Pancreas (tissue), 10 donors: ENCODE measurements at regions not wholly inside any gene's neighbourhood (a gene's known extent, or its start where the extent isn't known, plus 50 kb on each side); places are given as distances from the start of the nearest gene placed in this dataset.

Source experiments
- ATAC-seq, 4 donors: fragments of 200-7000 bp; cut with Tn5 transposase; one replicate each; pipeline versions ENCODE4 v1.8.0 to v1.9.1; 2020; ENCODE audit warnings: mild to moderate bottlenecking in 4 of 4, moderate library complexity in 4 of 4
- DNase-seq, 6 donors: peaks; one replicate each; pipeline ENCODE4 v3.0.0-alpha.2; 2020
- FAIRE-seq: peaks from 2 replicates; lab custom pipeline; 2012; peaks lifted over from hg19 to GRCh38; lab: Jason Lieb, UNC
- H3K27ac ChIP-seq, 4 donors: fragments of 200-600 bp; sonication (generic); 1 replicate in 3 of 4; 2 replicates in 1 of 4; pipeline versions ENCODE4 v1.5.0 to v1.8.0; 2020
- H3K27me3 ChIP-seq, 4 donors: fragments of 200-600 bp; one replicate each; pipeline ENCODE4 v1.8.0; 2021
- H3K36me3 ChIP-seq, 3 donors: fragments of 200-600 bp; sonication (generic) in 1 of 3; one replicate each; pipeline versions ENCODE4 v1.5.0 to v1.8.0; 2020 to 2021
- H3K4me1 ChIP-seq, 3 donors: fragments of 200-600 bp; one replicate each; pipeline ENCODE4 v1.8.0; 2021
- H3K4me3 ChIP-seq, 4 donors: fragments of 200-600 bp; sonication (generic) in 2 of 4; one replicate each; pipeline versions ENCODE4 v1.5.0 to v1.8.0; 2020 to 2021
- H3K9me3 ChIP-seq, 4 donors: fragments of 200-600 bp; one replicate each; pipeline ENCODE4 v1.8.0; 2021
- CTCF ChIP-seq, 4 donors: fragments of 200-600 bp; sonication (generic) in 3 of 4; IDR thresholded peaks; one replicate each; pipeline versions ENCODE4 v1.5.0 to v1.8.0; 2021; ENCODE audit warnings: antibody characterized with exemption in 4 of 4
- WGBS, 2 donors: extraction: QIAGEN DNeasy Blood & Tissue Kit; methylation state at CpG; one replicate each; pipeline ENCODE4 v1.1.7; 2013; 5-methylcytosine and 5-hydroxymethylcytosine counted together
- intact Hi-C, 3 donors: fragments of 100-400 bp; cut with DNase I; formaldehyde crosslinking; loops; one replicate each; pipeline versions ENCODE4 v1.11.1 to v1.14.2; 2022
- donor health status: healthy with polysubstance abuse.
- donor health status: DM: no; HTN: no; CAD: no; lungs with moderate emphysema.
- donor health status: DM: no; HTN: no; CAD: no.
- donor health status: control.
- donor health status: control.
- donor health status: Bipolar disorder and iron deficiency.
- donor health status: DM: yes; HTN: yes; CAD: no.
- donor health status: DM: no; HTN: no; CAD: no.
- donor health status: DM: no; HTN: no; CAD: no.
- donor health status: DM: yes; HTN: yes; CAD: no.

GRCh38 chr4:121252224-121252806, 88.2 kb upstream of the TNIP3 start:
- no peak overlapping the region for H3K27ac ChIP-seq
- FAIRE-seq (no peak), DNase-seq (peak in 5 of 6 donors; percentile 15 to 77 (median 61)), ATAC-seq (peak; percentile 68 to 91 (median 84))
- intact Hi-C loops = loop anchor here in 2 of 3 donors (10.0 kb wide), 2 partner anchors 58 to 1108 kb away; no protein-coding TSS in a partner anchor
- H3K9me3 ChIP-seq = no peaks in the 10 kb centered on the region
- no peaks in the 10 kb centered on the region for H3K4me1 ChIP-seq
- H3K4me3 ChIP-seq = no peak overlapping the region
- H3K27me3 ChIP-seq = no peaks in the 10 kb centered on the region
- 8 to 11% methylated on average over 3 of the region's 3 CpGs for WGBS, 2 donors
- peak; percentile 58 to 83 (median 70) for TF ChIP-seq CTCF (IDR thresholded peaks at IDR 0.05)
- H3K36me3 ChIP-seq = no peaks in the 10 kb centered on the region

- Histone ChIP-seq H3K4me3 (no peak overlapping the region), H3K4me1 (no peaks in the 10 kb centered on the region), H3K36me3 (no peaks in the 10 kb centered on the region), H3K9me3 (no peaks in the 10 kb centered on the region), H3K27ac (no peak overlapping the region), H3K27me3 (no peaks in the 10 kb centered on the region)
- FAIRE-seq (no peak), ATAC-seq (no peak), DNase-seq (no peak)
- no peak for TF ChIP-seq CTCF (IDR thresholded peaks at IDR 0.05)
- intact Hi-C loops = no loop called here
- WGBS, 2 donors = 87 to 96% methylated on average over 2 of the region's 2 CpGs
These were observed 84.6 kb upstream of the TNIP3 start for GRCh38 chr4:121248747-121249146.

- no peaks in the 10 kb centered on the region for H3K4me1 ChIP-seq
- no peak for TF ChIP-seq CTCF (IDR thresholded peaks at IDR 0.05)
- H3K27me3 ChIP-seq = no peaks in the 10 kb centered on the region
- FAIRE-seq = no peak
- no peak overlapping the region for H3K27ac ChIP-seq
- ATAC-seq = no peak
- no peak overlapping the region for H3K4me3 ChIP-seq
- no peaks in the 10 kb centered on the region for H3K36me3 ChIP-seq
- 49 to 54% methylated on average over 2 of the region's 2 CpGs for WGBS, 2 donors
- no peak for DNase-seq
- H3K9me3 ChIP-seq = no peaks in the 10 kb centered on the region
- intact Hi-C loops = no loop called here
These were observed 82.6 kb upstream of the TNIP3 start for GRCh38 chr4:121246698-121247097.

- ATAC-seq (no peak), FAIRE-seq (no peak), DNase-seq (no peak)
- Histone ChIP-seq H3K4me3 (no peak overlapping the region), H3K27ac (no peak overlapping the region), H3K27me3 (no peaks in the 10 kb centered on the region), H3K4me1 (no peaks in the 10 kb centered on the region), H3K9me3 (no peaks in the 10 kb centered on the region), H3K36me3 (no peaks in the 10 kb centered on the region)
- intact Hi-C loops = no loop called here
- TF ChIP-seq CTCF (IDR thresholded peaks at IDR 0.05) = no peak
- 80 to 84% methylated on average over 7 of the region's 7 CpGs for WGBS, 2 donors
These were observed 79.4 kb upstream of the TNIP3 start for GRCh38 chr4:121243485-121243884.

GRCh38 chr4:121242188-121242750, 78.1 kb upstream of the TNIP3 start:
- TF ChIP-seq CTCF (IDR thresholded peaks at IDR 0.05) = no peak
- Histone ChIP-seq H3K4me1 (no peaks in the 10 kb centered on the region), H3K9me3 (no peaks in the 10 kb centered on the region), H3K27me3 (no peaks in the 10 kb centered on the region), H3K36me3 (no peaks in the 10 kb centered on the region), H3K27ac (no peak overlapping the region), H3K4me3 (no peak overlapping the region)
- FAIRE-seq = no peak
- 86 to 88% methylated on average over 1 of the region's 1 CpG for WGBS, 2 donors
- intact Hi-C loops = no loop called here
- no peak for ATAC-seq
- DNase-seq = no peak
